Mucosa of descending colon (tissue), 3 donors: ENCODE measurements at regions not wholly inside any gene's neighbourhood (a gene's known extent, or its start where the extent isn't known, plus 50 kb on each side); places are given as distances from the start of the nearest gene placed in this dataset.

Experiments used
- ATAC-seq: fragments of 200-7000 bp; cut with Tn5 transposase; one replicate; pipeline ENCODE4 v1.9.1; 2020; ENCODE audit warnings: mild to moderate bottlenecking, moderate library complexity
- DNase-seq, 3 donors: peaks; one replicate each; pipeline ENCODE4 v3.0.0-alpha.2; 2020
- H3K36me3 ChIP-seq: fragments of 200-600 bp; one replicate; pipeline ENCODE4 v1.8.0; 2021; ENCODE audit warnings: low read depth, mild to moderate bottlenecking
- H3K4me1 ChIP-seq: fragments of 200-600 bp; one replicate; pipeline ENCODE4 v1.8.0; 2021; ENCODE audit warnings: low read depth, mild to moderate bottlenecking
- H3K4me3 ChIP-seq: fragments of 200-600 bp; one replicate; pipeline ENCODE4 v1.8.0; 2021; ENCODE audit warnings: mild to moderate bottlenecking
- H3K9me3 ChIP-seq: fragments of 200-600 bp; one replicate; pipeline ENCODE4 v1.8.0; 2021; ENCODE audit warnings: mild to moderate bottlenecking
- CTCF ChIP-seq: fragments of 200-600 bp; IDR thresholded peaks from one replicate; pipeline ENCODE4 v1.8.0; 2022; ENCODE audit warnings: antibody characterized with exemption, mild to moderate bottlenecking
- intact Hi-C, 2 donors: fragments of 100-400 bp; cut with DNase I in 1 of 2; cut with micrococcal nuclease in 1 of 2; formaldehyde crosslinking; loops; one replicate each; pipeline versions ENCODE4 v1.11.0 to v1.11.1; 2022; cut with DNase I, micrococcal nuclease
- donor health status: DM: no; HTN: no; CAD: no; lungs with moderate emphysema.
- donor health status: DM: no; HTN: no; CAD: no.
- donor health status: DM: no; HTN: yes; CAD: no.

- Histone ChIP-seq H3K4me1 (peaks cover 8% of the 10 kb centered on the region), H3K4me3 (no peak overlapping the region), H3K36me3 (no peaks in the 10 kb centered on the region), H3K9me3 (no peaks in the 10 kb centered on the region)
- ATAC-seq (no peak), DNase-seq (no peak)
- intact Hi-C loops, result no loop called here
- no peak for TF ChIP-seq CTCF
Observed at GRCh38 chr12:92032101-92032500, 113.5 kb downstream of the BTG1 start.

GRCh38 chr12:92030618-92031017, 115.0 kb downstream of the BTG1 start:
- Histone ChIP-seq H3K9me3 (no peaks in the 10 kb centered on the region), H3K4me1 (peaks cover 7% of the 10 kb centered on the region), H3K36me3 (no peaks in the 10 kb centered on the region), H3K4me3 (no peak overlapping the region)
- intact Hi-C loops, result no loop called here
- DNase-seq, result peak in 1 of 3 donors; percentile 42
- no peak for TF ChIP-seq CTCF
- ATAC-seq, result peak; percentile 82

- no peak for ATAC-seq
Observed at GRCh38 chr12:92029902-92030586, 115.6 kb downstream of the BTG1 start.

GRCh38 chr12:92029136-92029535, 116.5 kb downstream of the BTG1 start:
- H3K4me1 ChIP-seq, result no peaks in the 10 kb centered on the region
- TF ChIP-seq CTCF, result no peak
- DNase-seq, result no peak
- H3K36me3 ChIP-seq, result no peaks in the 10 kb centered on the region
- H3K9me3 ChIP-seq, result no peaks in the 10 kb centered on the region
- intact Hi-C loops, result loop anchor here in 1 of 2 donors (5.0 kb wide), 1 partner anchor 113 kb away; no protein-coding TSS in a partner anchor
- no peak overlapping the region for H3K4me3 ChIP-seq
- no peak for ATAC-seq

More at GRCh38 chr12:92029902-92030586, 115.6 kb downstream of the BTG1 start:
- Histone ChIP-seq H3K9me3 (no peaks in the 10 kb centered on the region), H3K4me1 (peaks cover 3% of the 10 kb centered on the region), H3K4me3 (no peak overlapping the region), H3K36me3 (no peaks in the 10 kb centered on the region)
- DNase-seq, result no peak
- TF ChIP-seq CTCF, result no peak
- intact Hi-C loops, result loop anchor here in 1 of 2 donors (5.0 kb wide), 1 partner anchor 112 kb away; no protein-coding TSS in a partner anchor

GRCh38 chr12:92028441-92028709, 117.3 kb downstream of the BTG1 start:
- intact Hi-C loops, result loop anchor here in 1 of 2 donors (5.0 kb wide), 1 partner anchor 114 kb away; no protein-coding TSS in a partner anchor
- Histone ChIP-seq H3K9me3 (no peaks in the 10 kb centered on the region), H3K4me3 (no peak overlapping the region), H3K4me1 (no peaks in the 10 kb centered on the region), H3K36me3 (no peaks in the 10 kb centered on the region)
- TF ChIP-seq CTCF, result no peak
- no peak for DNase-seq
- ATAC-seq, result no peak
